ENCODE measurements at regions not wholly inside any gene's neighbourhood (a gene's known extent, or its start where the extent isn't known, plus 50 kb on each side); places are given as distances from the start of the nearest gene placed in this dataset.

DNA sequence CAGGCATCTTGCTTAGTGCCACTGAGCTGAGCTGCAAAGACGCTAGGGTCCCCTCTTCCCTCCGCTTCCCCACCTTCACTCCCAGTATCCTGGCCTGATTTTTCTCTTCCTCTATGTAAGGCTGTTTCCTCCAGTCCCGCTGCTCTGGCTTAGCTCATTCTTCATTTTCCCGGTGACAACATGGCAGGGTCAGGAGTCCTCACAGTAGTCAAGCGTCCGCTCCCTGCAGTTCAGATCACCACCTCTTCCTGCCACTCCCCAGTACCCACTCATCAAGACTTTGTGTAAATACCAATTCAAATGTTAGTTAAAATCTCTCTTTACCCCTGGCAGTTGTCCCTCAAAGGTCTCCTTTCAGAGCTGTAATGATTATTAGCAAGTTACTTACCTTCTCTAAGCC, 650.4 kb upstream of the CELF2 start:
- TF ChIP-seq, protein P1, sequence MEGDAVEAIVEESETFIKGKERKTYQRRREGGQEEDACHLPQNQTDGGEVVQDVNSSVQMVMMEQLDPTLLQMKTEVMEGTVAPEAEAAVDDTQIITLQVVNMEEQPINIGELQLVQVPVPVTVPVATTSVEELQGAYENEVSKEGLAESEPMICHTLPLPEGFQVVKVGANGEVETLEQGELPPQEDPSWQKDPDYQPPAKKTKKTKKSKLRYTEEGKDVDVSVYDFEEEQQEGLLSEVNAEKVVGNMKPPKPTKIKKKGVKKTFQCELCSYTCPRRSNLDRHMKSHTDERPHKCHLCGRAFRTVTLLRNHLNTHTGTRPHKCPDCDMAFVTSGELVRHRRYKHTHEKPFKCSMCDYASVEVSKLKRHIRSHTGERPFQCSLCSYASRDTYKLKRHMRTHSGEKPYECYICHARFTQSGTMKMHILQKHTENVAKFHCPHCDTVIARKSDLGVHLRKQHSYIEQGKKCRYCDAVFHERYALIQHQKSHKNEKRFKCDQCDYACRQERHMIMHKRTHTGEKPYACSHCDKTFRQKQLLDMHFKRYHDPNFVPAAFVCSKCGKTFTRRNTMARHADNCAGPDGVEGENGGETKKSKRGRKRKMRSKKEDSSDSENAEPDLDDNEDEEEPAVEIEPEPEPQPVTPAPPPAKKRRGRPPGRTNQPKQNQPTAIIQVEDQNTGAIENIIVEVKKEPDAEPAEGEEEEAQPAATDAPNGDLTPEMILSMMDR (IDR thresholded peaks at IDR 0.05), result no peak
- TF ChIP-seq POLR2A (IDR thresholded peaks at IDR 0.05), result no peak
